Iris pigment epithelial cell (primary cell): ENCODE measurements at regions not wholly inside any gene's neighbourhood (a gene's known extent, or its start where the extent isn't known, plus 50 kb on each side); places are given as distances from the start of the nearest gene placed in this dataset.

ENCODE experiments used
- DNase-seq: peaks from one replicate; pipeline ENCODE4 v3.0.0-alpha.2; 2011; ENCODE audit warnings: low read depth

DNA sequence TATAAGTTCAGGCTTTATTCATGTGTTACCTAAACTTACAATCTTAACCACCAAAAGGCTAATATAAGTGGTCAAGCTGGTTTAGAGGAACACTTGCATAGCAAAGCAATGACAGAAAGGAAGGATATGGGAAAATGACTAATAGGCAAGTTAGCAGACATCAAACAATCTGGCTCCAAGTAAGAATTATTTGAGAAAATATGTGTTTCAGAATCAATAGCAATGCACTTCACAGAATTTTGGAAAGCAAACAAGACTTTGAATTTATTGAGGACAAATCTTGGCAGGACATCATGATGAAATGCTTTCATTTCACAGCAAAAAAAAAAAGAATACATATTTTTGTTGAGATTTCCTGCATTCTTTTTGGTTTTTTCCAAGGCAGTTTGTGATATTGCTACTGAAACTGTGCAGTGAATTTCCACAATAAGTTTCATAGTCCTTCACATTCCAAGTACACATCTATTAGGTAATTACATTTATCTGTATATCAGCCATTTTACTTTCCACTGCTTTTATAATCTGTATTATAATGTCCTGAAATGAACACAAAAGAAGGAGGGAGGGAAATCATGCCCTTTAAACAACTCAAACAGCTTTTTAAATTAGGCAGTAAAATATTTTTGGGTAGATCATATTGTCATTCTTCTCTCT lies 417.9 kb downstream of the NR2F1-AS1 start:
- DNase-seq, result peak; percentile 96

DNA sequence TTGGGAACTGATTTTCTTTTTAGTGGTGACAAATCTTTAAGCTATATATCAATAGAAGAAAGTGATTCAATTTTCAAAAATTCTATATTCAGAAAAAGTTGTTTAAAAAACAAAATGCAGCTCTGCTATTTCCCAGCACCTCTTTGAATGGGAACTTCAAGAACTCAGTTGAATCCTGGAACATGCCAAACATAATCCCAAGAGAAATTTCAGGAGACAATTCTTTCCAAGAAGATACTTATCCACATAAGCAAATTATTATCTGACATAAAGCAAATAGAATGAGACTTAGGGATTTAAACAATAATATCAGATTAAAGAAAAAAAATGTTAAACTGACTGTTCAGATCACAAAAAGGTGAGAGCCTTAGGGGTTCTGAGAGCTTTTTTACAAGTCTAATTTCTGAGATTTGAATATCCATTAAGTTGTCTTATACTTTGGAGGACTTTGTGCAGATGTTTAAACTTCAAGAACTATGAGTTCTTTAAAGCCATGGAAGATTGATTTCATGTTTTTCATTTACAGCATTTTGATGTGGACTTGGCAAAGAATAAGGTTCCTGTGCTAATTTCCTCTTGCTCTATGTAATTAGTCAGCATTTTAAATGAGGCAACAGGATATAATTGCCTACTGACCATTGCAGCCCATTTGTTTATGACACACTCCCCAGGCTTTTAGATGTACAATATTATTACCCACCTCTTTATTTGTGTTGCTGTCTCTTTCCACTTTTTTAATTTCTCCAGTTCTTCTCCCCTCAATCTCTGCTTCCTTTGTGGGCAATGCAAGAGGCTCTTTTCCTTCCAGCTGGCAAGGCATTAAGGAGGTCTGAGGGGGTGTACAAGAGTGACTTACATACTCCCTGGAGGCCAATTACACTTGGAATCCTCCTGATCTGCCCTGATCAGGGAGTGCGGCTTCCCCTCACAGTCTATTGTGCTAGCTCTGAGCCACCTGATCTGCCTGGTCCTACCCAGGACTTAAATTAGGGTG lies 419.1 kb downstream of the NR2F1-AS1 start:
- peak; percentile 59 for DNase-seq

- DNase-seq, result peak; percentile 22
These were observed 422.2 kb downstream of the NR2F1-AS1 start for GRCh38 chr5:93158841-93159240.

DNA sequence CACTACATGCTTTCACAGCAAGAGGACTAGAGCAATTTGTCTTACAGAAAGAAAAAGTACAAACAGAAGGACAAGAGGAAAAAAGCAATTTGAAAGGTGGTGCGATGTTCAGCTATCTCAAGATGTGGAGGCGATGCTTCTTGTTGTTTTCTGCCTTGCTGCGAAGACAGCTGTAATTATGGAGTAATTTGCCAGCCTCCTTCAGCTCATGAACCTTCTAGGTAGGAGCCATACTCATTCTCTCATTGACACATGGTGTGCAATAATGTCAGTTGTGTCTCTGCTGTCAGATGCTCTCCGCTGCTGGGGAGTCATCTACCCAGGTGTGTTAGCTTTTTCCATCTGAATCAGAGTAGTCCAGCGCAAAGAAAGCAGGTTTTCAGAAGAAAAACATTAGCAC lies 424.5 kb downstream of the NR2F1-AS1 start:
- DNase-seq, result no peak

DNA sequence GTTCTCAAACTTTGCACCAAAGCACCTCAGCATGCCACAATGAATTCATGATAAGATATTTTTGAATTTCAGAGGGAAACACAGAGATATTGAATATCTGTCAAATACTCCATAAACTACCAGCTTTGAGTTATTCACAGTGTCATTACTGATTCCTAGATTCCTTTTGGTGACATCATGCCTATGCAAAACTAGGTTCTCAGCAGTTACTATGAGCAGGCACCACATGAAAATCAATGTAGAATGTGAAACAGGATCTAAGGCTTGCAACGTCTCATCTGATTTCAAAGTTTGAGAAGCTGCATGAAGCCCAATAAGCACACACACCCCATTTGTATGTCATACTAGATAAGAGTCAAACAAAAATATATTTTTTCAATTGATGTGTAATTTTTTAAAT lies 426.5 kb downstream of the NR2F1-AS1 start:
- DNase-seq, result peak; percentile 36

- DNase-seq, result no peak
These were observed 427.6 kb downstream of the NR2F1-AS1 start for GRCh38 chr5:93153461-93153860.

- no peak for DNase-seq
These were observed 429.1 kb downstream of the NR2F1-AS1 start for GRCh38 chr5:93151896-93152295.

- peak; percentile 72 for DNase-seq
These were observed 429.9 kb downstream of the NR2F1-AS1 start for GRCh38 chr5:93151121-93151520.

DNA sequence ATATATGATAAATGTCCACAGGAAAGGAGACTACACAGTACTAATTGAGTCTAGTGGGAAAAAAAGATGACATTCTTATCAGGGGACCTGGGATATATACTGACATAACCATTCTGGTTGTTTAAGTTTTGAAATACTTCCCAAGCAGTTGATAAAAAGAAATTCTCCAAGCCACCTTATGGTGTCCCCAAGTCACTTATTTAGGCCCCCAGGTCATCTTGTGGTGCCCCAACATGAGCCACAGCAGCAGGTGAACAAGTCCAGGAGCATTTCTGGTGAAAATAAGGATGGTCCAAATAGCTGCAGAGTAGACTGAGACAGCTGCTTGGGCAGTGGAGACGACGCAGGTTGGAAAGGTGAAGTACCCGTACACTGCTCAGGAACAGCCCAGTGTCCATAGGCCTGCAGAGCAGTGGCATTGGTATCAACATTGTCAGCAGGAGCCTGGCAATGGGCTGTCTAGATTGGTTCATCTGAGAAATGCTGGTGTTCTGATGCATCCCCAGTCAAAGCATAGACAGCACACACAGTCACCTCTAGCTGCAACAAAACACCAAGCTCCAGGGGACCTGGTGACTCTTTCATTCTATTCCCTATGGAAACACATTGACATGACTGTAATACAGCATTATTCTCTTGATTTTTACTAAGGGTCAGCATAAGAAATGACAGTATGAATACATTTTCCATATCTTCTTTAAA lies 430.6 kb downstream of the NR2F1-AS1 start:
- DNase-seq, result peak; percentile 34

- DNase-seq, result peak; percentile 55
These were observed 435.3 kb downstream of the NR2F1-AS1 start for GRCh38 chr5:93145767-93146166.

DNA sequence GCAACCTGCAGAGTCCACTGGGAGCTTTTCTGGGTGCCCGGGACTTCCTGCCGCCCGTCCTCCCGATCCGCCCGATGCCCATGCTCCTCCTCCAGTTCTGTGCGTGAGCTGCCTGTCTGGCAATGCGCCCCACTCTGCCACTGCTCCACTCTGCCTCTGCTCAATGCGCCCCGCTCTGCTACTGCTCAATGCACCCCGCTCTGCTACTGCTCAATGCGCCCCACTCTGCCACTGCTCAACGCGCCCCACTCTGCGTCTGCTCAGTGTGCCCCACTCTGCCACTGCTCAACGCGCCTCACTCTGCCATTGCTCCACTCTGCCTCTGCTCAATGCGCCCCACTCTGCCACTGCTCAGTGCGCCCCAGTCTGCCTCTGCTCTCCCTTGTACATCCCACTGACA lies 436.0 kb downstream of the NR2F1-AS1 start:
- no peak for DNase-seq

DNA sequence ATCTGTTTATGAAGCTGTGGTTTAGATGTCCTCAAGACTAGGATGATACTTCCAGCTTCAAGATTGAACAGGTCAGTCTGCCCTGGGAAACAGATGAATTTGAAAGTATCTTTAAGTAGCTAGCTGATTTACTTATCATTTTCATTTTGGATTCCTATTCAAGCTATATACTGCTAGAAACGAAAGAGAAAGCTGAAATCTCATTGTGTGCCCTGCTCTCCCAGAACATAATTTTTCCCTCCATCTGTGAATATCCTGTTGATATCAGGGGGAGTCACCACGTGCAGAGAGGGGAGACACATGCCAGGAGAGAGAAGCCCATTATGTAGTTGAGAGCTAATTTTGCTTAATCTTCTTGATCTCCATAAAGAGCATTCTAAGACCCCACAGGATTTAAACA lies 439.1 kb downstream of the NR2F1-AS1 start:
- DNase-seq, result no peak

GRCh38 chr5:93130624-93131490 lies 450.2 kb downstream of the NR2F1-AS1 start:
- DNase-seq, result no peak

DNA sequence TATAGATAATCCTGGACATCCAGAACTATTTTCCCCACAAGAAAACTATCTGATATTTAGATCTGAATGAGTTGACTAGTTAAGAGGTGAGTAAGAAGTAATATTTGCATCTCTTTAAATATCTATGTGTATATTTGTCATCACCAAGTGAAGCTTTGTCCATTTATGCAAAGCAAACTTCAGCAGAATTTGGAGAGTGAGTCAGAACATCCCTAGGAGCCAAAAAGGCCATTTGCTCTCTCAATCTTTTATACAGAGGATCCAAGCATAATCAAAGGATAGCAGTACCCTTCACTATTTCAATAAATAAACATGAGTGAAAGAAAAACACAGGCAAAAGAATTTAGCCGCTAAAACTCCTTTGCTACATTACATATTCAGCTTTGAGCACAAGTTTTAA lies 454.4 kb downstream of the NR2F1-AS1 start:
- peak; percentile 46 for DNase-seq

- DNase-seq, result no peak
These were observed 457.9 kb downstream of the NR2F1-AS1 start for GRCh38 chr5:93123127-93123526.

- DNase-seq, result no peak
These were observed 458.6 kb downstream of the NR2F1-AS1 start for GRCh38 chr5:93122446-93122845.

- DNase-seq, result no peak
These were observed 460.2 kb downstream of the NR2F1-AS1 start for GRCh38 chr5:93120771-93121170.

GRCh38 chr5:93120051-93120450 lies 461.0 kb downstream of the NR2F1-AS1 start:
- DNase-seq, result no peak

DNA sequence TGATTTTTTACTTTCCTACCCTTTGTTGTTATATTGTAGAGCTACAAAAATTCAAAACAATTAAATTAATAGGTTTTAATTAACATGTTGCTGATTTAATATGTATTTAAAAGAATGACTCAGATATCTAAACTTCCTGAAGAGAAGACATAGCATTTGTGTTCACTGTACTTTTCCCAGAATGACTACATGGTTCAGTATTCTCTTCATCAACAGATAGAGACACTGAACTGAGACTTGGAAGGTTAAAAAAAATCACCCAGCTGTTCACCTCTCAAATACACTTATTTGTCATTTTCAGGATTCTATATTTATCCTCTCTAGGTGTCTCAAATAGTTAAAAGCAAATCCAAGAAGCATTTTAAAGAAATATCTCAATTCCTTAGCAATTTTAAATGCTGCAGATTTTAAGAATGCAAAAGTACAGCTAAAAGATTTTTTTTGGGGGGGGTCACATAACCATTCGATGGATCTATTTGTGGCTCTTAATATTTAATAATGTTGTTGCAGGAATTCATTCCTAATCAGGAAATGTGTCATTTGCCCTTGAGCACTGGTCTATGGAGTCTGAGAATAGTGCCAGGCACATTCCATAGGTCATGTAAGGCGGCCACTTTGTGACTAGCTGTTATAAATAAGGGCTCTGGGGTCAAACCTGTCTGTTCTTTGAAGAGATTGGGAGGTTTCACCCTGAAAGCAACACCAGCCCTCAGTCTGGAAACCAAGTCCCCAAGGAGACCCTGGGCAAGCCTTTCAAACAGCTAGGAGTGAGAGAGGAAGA lies 463.1 kb downstream of the NR2F1-AS1 start:
- DNase-seq, result peak; percentile 75

DNA sequence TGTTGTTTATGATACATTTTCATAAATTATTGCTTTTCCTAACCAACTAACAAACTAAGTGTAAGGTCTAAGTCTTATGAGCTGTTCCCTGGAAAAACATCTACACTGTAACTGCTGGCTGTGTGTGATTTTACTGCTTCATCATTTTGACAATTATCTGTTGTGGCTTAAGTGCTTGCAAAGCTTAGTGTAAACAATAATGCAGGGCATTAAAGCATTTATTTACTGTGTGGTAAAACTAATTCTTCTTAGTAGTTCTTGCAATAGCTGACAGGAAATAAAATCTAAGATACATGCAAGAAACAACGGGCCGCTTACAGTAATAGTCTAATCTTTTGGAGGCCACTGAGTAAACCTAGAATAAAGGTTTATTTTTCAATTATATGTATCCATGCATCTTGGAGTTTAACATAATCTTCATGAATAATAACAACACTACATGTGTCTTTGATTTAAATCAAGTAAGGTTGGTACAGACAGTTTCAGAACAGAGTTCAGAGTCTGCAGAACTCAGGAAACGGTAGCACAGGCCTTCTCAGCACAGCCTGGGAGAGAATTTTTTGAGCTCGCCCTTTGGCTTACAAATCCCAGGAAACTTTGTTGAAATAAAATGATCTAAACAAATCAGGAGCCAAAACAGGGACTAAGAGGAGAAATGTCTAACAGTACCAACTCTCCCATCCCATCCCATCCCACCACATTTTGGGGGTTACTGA lies 473.1 kb downstream of the NR2F1-AS1 start:
- DNase-seq, result no peak
